ENCODE measurements at regions not wholly inside any gene's neighbourhood (a gene's known extent, or its start where the extent isn't known, plus 50 kb on each side); places are given as distances from the start of the nearest gene placed in this dataset.

DNA sequence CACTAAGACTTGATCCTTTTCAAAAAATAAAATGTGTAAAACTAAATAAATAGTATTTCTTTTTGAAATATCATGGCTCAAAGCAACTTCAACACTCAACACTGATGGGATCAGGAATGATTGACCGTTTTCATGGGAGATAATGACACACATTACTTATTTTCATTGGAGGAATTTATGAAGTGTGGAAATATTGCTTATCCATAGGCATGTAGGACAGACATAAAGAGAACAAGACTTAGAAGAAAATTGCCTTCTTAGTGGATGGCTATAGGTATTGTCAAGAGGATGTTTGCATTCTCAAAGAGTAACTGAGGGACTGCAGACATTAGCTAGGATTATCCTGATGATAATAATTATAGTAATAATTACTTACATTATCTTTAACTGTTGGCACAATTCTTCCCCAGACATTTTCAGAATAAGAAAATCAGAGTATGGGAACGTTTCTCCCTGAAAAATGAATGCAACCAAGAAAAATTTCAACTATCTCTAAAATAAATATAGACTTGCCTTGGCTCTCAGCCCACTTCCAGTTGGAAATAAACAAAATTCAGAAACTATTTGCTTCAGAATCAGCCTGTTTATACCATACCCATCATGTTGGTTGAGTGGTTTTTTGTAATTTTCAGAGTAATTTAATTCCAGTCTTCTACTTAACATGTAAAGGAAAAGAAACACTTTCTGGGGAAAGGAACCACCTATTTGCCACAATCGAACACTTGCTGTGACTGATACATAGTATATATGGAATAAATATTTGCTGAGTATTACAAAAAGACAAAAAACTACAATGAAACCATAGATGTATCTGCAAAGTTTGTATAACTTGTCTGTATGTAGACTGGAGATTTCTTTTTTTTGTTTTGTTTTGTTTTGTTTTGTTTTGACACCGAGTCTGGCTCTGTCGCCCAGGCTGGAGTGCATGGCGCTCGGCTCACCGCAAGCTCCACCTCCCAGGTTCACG is 165.7 kb downstream of the TMX3 start:
- intact Hi-C loops (cut with DNase I, micrococcal nuclease): no loop called here
- H3K36me3 ChIP-seq (ENCODE audit: low read depth): no peaks in the 10 kb centered on the region
- no peaks in the 10 kb centered on the region for H3K9me3 ChIP-seq
- H3K4me3 ChIP-seq: no peak overlapping the region
- no peaks in the 10 kb centered on the region for H3K4me1 ChIP-seq (ENCODE audit: low read depth)
- ATAC-seq: no peak
- TF ChIP-seq, protein P1, sequence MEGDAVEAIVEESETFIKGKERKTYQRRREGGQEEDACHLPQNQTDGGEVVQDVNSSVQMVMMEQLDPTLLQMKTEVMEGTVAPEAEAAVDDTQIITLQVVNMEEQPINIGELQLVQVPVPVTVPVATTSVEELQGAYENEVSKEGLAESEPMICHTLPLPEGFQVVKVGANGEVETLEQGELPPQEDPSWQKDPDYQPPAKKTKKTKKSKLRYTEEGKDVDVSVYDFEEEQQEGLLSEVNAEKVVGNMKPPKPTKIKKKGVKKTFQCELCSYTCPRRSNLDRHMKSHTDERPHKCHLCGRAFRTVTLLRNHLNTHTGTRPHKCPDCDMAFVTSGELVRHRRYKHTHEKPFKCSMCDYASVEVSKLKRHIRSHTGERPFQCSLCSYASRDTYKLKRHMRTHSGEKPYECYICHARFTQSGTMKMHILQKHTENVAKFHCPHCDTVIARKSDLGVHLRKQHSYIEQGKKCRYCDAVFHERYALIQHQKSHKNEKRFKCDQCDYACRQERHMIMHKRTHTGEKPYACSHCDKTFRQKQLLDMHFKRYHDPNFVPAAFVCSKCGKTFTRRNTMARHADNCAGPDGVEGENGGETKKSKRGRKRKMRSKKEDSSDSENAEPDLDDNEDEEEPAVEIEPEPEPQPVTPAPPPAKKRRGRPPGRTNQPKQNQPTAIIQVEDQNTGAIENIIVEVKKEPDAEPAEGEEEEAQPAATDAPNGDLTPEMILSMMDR (IDR thresholded peaks at IDR 0.05): no peak
- no peak for DNase-seq

DNA sequence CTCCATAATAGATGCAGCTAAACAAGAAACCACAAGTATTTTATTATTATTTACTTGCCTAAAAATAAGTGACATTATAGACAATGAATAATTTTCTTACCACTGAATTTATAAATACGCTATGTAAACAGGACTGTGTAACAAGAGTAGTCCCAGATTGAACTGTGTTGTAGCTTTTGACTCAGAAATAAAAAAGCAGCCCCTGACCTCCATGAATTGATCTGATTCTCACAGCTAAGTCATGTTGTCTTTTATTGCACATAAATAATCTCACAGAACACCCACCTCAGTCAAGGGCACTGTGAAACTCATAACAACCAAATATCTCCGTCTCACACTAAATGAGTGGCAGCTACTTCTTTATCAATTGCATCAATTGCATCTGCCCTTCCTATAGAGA is 171.6 kb downstream of the TMX3 start:
- no peaks in the 10 kb centered on the region for H3K9me3 ChIP-seq
- no peaks in the 10 kb centered on the region for H3K4me1 ChIP-seq (ENCODE audit: low read depth)
- no peaks in the 10 kb centered on the region for H3K36me3 ChIP-seq (ENCODE audit: low read depth)
- intact Hi-C loops (cut with DNase I, micrococcal nuclease): no loop called here
- H3K4me3 ChIP-seq: no peak overlapping the region
- ATAC-seq (no peak), DNase-seq (no peak)
- TF ChIP-seq, protein P1 (IDR thresholded peaks at IDR 0.05): no peak

DNA sequence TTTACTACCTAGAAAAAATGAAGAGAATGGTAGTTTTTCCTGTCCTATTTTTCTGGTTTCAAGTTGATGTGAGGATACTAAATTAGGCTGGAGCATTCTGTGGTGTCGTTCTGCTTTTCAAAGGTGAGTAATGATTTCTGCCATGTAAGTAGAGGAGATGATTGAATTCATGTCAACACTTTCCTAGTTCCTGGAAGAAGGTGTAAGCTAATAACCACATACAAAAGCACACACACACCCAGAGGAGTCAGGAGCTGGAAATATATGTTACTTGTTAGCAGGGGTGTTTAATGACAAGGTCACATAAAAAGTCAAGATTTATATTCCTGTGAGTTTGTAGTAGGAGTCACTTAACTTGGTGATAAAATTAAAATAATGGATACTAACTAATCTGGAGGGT is 172.1 kb downstream of the TMX3 start:
- DNase-seq (no peak), ATAC-seq (no peak)
- TF ChIP-seq, protein P1 (IDR thresholded peaks at IDR 0.05): no peak
- Histone ChIP-seq H3K36me3 (ENCODE audit: low read depth) (no peaks in the 10 kb centered on the region), H3K9me3 (no peaks in the 10 kb centered on the region), H3K4me3 (no peak overlapping the region), H3K4me1 (ENCODE audit: low read depth) (no peaks in the 10 kb centered on the region)
- intact Hi-C loops (cut with DNase I, micrococcal nuclease): no loop called here

DNA sequence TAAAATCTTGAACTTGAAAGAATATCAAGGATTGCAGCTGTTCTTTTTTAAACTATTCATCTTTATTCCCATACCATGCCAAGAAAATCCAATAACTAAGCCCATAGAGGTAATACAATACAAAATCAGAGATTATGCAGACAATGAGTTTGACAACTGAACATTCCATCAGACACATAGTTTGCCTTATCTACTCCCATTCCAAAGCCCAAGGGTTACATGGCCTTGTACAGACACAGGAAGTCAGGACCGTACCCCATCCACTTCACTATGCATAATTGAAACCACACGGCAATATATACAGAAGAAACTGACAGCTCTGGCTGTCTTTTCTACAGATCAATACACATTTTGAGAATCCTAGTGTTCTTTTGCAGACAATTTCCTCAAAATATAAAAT is 181.3 kb downstream of the TMX3 start:
- no peaks in the 10 kb centered on the region for H3K4me1 ChIP-seq (ENCODE audit: low read depth)
- TF ChIP-seq, protein P1 (IDR thresholded peaks at IDR 0.05): no peak
- DNase-seq: no peak
- no peak overlapping the region for H3K4me3 ChIP-seq
- no peaks in the 10 kb centered on the region for H3K9me3 ChIP-seq
- no peak for ATAC-seq
- intact Hi-C loops (cut with DNase I, micrococcal nuclease): no loop called here
- H3K36me3 ChIP-seq (ENCODE audit: low read depth): no peaks in the 10 kb centered on the region

DNA sequence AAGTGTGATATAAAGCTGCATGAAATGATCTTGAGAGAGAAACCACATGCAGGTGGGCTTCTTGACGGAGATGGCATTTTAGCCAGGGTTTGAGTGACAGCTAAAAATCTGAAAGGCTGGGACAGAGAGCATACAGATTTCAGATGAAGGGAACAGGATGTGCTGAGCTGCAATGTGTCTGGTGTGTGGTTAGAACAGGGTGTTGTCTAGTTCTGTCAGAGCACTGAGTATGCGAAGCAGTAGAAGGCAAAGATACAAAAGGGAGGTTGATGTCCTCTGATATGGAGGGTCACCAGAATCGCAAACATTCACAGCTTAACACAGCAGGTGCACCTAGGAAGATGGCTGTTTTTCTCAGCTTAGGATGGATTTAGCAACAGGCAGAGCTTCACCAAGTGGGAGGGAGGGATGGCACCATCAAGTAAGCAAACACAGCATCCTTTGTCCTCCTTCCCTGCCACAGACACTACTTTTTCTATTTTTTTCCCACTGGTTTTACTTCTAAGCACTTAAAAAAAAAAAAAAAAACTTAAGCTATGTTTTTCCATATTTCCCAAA is 182.5 kb downstream of the TMX3 start:
- TF ChIP-seq, protein P1 (IDR thresholded peaks at IDR 0.05): no peak

More for the DNA sequence above, 182.5 kb downstream of the TMX3 start:
- DNase-seq (no peak), ATAC-seq (no peak)
- no peak overlapping the region for H3K4me3 ChIP-seq
- no peaks in the 10 kb centered on the region for H3K9me3 ChIP-seq
- H3K36me3 ChIP-seq (ENCODE audit: low read depth): no peaks in the 10 kb centered on the region
- intact Hi-C loops (cut with DNase I, micrococcal nuclease): no loop called here
- H3K4me1 ChIP-seq (ENCODE audit: low read depth): no peaks in the 10 kb centered on the region
